AG09309 (cell line): ENCODE measurements at regions not wholly inside any gene's neighbourhood (a gene's known extent, or its start where the extent isn't known, plus 50 kb on each side); places are given as distances from the start of the nearest gene placed in this dataset.

Experiments used
- DNase-seq: peaks from one replicate; pipeline ENCODE4 v3.0.0-alpha.2; 2010; ENCODE audit warnings: low read depth
- H3K4me3 ChIP-seq: 2 replicates; pipeline ENCODE4 v1.5.1; 2011; ENCODE audit warnings: mild to moderate bottlenecking, low read depth, low read length, moderate library complexity; ENCODE audit not compliant: control insufficient read depth
- CTCF ChIP-seq: IDR thresholded peaks from 2 replicates; pipeline ENCODE4 v1.5.1; 2011; ENCODE audit warnings: mild to moderate bottlenecking, low read depth, low read length, inconsistent platforms; ENCODE audit not compliant: insufficient read depth, control insufficient read depth; ENCODE audit errors: missing control alignments

GRCh38 chr3:103126115-103126514 lies 691.3 kb downstream of the ZPLD1 start:
- no peak overlapping the region for H3K4me3 ChIP-seq
- no peak for DNase-seq
- no peak for TF ChIP-seq CTCF

GRCh38 chr3:103127098-103127630 lies 692.3 kb downstream of the ZPLD1 start:
- DNase-seq: no peak
- TF ChIP-seq CTCF: no peak
- H3K4me3 ChIP-seq: no peak overlapping the region

GRCh38 chr3:103127737-103128136 lies 692.9 kb downstream of the ZPLD1 start:
- no peak overlapping the region for H3K4me3 ChIP-seq
- no peak for TF ChIP-seq CTCF
- no peak for DNase-seq

- no peak for TF ChIP-seq CTCF
- DNase-seq: no peak
- no peak overlapping the region for H3K4me3 ChIP-seq
These were observed 699.4 kb downstream of the ZPLD1 start for GRCh38 chr3:103134023-103134724.

- TF ChIP-seq CTCF: no peak
- no peak for DNase-seq
- H3K4me3 ChIP-seq: no peak overlapping the region
These were observed 701.8 kb downstream of the ZPLD1 start for GRCh38 chr3:103136621-103137020.

GRCh38 chr3:103137830-103138229 lies 703.0 kb downstream of the ZPLD1 start:
- DNase-seq: no peak
- no peak for TF ChIP-seq CTCF
- no peak overlapping the region for H3K4me3 ChIP-seq

- H3K4me3 ChIP-seq: no peak overlapping the region
- DNase-seq: no peak
- TF ChIP-seq CTCF: no peak
These were observed 723.4 kb downstream of the ZPLD1 start for GRCh38 chr3:103158183-103158582.
